ENCODE measurements at regions not wholly inside any gene's neighbourhood (a gene's known extent, or its start where the extent isn't known, plus 50 kb on each side); places are given as distances from the start of the nearest gene placed in this dataset.

DNA sequence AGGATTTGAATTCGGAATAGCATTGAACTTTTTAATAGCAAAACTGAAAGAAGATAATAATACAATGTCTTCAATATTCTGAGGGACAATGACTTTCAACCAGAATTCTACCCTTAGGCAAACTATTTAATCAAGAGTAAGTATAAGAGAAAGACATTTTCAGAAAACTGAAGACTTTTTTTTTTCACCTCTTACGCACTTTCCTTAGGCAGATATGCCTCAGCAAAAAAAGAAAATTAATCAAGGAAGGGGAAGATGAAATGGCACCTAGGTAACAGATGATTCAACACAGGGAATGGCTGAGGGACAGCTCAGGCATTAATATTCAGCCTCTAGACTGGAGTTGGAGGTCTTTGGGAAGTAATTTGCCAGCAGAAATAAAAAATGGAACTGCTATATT is 184.9 kb downstream of the URB2 start:
- Histone ChIP-seq H3K36me3 (no peaks in the 10 kb centered on the region), H3K4me1 (no peaks in the 10 kb centered on the region), H3K4me3 (no peak overlapping the region), H3K27ac (no peak overlapping the region), H3K27me3 (peaks cover 5% of the 10 kb centered on the region), H3K9me3 (peaks cover 13 to 24% of the 10 kb centered on the region in 2 donors)
- in situ Hi-C loops (cut with MboI; ENCODE audit: low pct_ligation_motif_present in 1 of 4, low pct_unique_long_range_greater_than_20kb in 1 of 4, low sequenced_read_pairs in 3 of 4), result no loop called here
- DNase-seq, result no peak
- TF ChIP-seq POLR2A (IDR thresholded peaks at IDR 0.05), result no peak
- no peak for TF ChIP-seq EP300 (IDR thresholded peaks at IDR 0.05; ENCODE audit: low read depth)
- TF ChIP-seq, protein P1, sequence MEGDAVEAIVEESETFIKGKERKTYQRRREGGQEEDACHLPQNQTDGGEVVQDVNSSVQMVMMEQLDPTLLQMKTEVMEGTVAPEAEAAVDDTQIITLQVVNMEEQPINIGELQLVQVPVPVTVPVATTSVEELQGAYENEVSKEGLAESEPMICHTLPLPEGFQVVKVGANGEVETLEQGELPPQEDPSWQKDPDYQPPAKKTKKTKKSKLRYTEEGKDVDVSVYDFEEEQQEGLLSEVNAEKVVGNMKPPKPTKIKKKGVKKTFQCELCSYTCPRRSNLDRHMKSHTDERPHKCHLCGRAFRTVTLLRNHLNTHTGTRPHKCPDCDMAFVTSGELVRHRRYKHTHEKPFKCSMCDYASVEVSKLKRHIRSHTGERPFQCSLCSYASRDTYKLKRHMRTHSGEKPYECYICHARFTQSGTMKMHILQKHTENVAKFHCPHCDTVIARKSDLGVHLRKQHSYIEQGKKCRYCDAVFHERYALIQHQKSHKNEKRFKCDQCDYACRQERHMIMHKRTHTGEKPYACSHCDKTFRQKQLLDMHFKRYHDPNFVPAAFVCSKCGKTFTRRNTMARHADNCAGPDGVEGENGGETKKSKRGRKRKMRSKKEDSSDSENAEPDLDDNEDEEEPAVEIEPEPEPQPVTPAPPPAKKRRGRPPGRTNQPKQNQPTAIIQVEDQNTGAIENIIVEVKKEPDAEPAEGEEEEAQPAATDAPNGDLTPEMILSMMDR (IDR thresholded peaks at IDR 0.05), result no peak
- no peak for TF ChIP-seq POLR2AphosphoS5 (IDR thresholded peaks at IDR 0.05)
- intact Hi-C loops (cut with DNase I; ENCODE audit: low total_unique reads), result no loop called here
- WGBS, 2 donors (ENCODE audit: low coverage in 1 of 2), result 84 to 86% methylated on average over 2 of the region's 2 CpGs

DNA sequence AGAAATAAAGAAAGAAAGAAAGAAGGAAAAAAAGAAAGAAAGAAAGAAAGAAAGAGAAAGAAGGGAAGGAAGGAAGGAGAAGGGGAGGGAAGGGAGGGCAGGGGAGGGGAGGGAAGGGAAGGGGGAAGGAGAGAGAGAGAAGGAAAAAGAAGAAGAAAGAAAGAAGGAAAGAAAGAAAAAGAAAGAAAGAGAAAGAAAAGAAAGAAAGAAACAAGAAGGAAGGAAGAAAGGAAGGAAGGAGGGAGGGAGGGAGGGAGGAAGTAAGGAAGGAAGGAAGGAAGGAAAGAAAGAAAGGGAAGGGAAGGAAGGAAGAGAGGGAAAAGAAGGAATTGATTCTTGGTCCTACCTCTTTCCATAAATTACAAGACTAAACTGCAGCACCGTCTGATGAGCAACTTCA is 186.1 kb downstream of the URB2 start:
- 43 to 68% methylated on average over 1 of the region's 1 CpG for WGBS, 2 donors (ENCODE audit: low coverage in 1 of 2)
- in situ Hi-C loops (cut with MboI; ENCODE audit: low pct_ligation_motif_present in 1 of 4, low pct_unique_long_range_greater_than_20kb in 1 of 4, low sequenced_read_pairs in 3 of 4) (no loop called here), intact Hi-C loops (cut with DNase I; ENCODE audit: low total_unique reads) (no loop called here)
- DNase-seq, result no peak
- no peak overlapping the region for H3K27ac ChIP-seq
- peaks cover 13 to 24% of the 10 kb centered on the region in 2 donors for H3K9me3 ChIP-seq
- H3K4me1 ChIP-seq, result no peaks in the 10 kb centered on the region
- H3K36me3 ChIP-seq, result no peaks in the 10 kb centered on the region
- peaks cover 5% of the 10 kb centered on the region for H3K27me3 ChIP-seq
- TF ChIP-seq POLR2A (IDR thresholded peaks at IDR 0.05) (no peak), EP300 (IDR thresholded peaks at IDR 0.05; ENCODE audit: low read depth) (no peak), POLR2AphosphoS5 (IDR thresholded peaks at IDR 0.05) (no peak)
- TF ChIP-seq, protein P1 (IDR thresholded peaks at IDR 0.05), result no peak
- no peak overlapping the region for H3K4me3 ChIP-seq

DNA sequence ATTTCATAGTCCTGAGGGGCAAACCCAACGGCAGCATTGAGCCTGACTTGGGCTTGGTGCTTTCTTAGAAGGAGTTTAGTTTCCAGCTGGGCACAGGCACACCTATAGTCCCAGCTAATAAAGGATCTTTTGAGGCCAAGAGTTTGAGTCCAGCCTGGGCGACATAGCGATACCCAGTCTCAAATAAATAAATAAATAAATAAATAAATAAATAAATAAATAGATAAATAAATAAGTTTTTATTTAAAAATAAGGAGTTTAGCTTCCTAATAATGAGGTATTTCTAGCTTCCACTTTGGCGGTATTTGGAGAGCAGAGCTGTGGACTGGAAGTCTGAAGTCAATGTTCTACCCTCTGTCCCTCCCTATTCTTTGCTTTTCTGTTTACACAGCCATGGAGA is 186.6 kb downstream of the URB2 start:
- intact Hi-C loops (cut with DNase I; ENCODE audit: low total_unique reads) (no loop called here), in situ Hi-C loops (cut with MboI; ENCODE audit: low pct_ligation_motif_present in 1 of 4, low pct_unique_long_range_greater_than_20kb in 1 of 4, low sequenced_read_pairs in 3 of 4) (no loop called here)
- H3K27ac ChIP-seq, result no peak overlapping the region
- peaks cover 5% of the 10 kb centered on the region for H3K27me3 ChIP-seq
- H3K4me3 ChIP-seq, result no peak overlapping the region
- TF ChIP-seq POLR2A (IDR thresholded peaks at IDR 0.05) (no peak), EP300 (IDR thresholded peaks at IDR 0.05; ENCODE audit: low read depth) (no peak), POLR2AphosphoS5 (IDR thresholded peaks at IDR 0.05) (no peak)
- TF ChIP-seq, protein P1 (IDR thresholded peaks at IDR 0.05), result no peak
- H3K4me1 ChIP-seq, result no peaks in the 10 kb centered on the region
- peaks cover 13 to 24% of the 10 kb centered on the region in 2 donors for H3K9me3 ChIP-seq
- H3K36me3 ChIP-seq, result no peaks in the 10 kb centered on the region
- no peak for DNase-seq
- WGBS, 2 donors (ENCODE audit: low coverage in 1 of 2), result 94 to 95% methylated on average over 4 of the region's 4 CpGs

DNA sequence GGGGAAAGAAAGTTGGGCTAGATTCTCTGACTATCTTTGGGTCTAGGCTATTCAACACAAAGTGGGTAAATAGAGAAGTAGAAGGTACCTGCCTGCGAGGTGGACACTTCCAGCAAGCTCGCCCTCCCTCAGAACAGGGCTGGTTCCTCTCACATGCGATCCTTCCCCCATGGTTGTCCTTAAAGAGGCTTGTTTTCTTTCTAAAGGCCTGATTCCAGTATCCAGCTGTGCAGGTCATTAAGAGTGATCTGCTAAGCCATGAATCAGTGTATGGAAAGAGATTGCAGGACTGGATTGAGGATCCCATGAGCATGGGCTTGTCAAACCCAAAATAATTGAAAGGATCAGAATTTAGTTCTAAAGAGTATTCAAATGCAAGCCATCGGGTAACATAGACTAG is 189.0 kb downstream of the URB2 start:
- 86 to 92% methylated on average over 4 of the region's 4 CpGs for whole genome bisulfite sequencing, 2 donors (ENCODE audit: low coverage in 1 of 2)
- intact Hi-C loops (cut with DNase I; ENCODE audit: low total_unique reads), result no loop called here

GRCh38 chr1:229815961-229816360 is 189.9 kb downstream of the URB2 start:
- no peaks in the 10 kb centered on the region for H3K36me3 ChIP-seq
- no peak overlapping the region for H3K4me3 ChIP-seq
- peaks cover 5% of the 10 kb centered on the region for H3K27me3 ChIP-seq
- intact Hi-C loops (cut with DNase I; ENCODE audit: low total_unique reads), result no loop called here
- no peak overlapping the region for H3K27ac ChIP-seq
- DNase-seq, result no peak
- in situ Hi-C loops (cut with MboI; ENCODE audit: low pct_ligation_motif_present in 1 of 4, low pct_unique_long_range_greater_than_20kb in 1 of 4, low sequenced_read_pairs in 3 of 4), result no loop called here
- 76 to 77% methylated on average over 2 of the region's 2 CpGs for WGBS, 2 donors (ENCODE audit: low coverage in 1 of 2)
- no peaks in the 10 kb centered on the region for H3K4me1 ChIP-seq
- H3K9me3 ChIP-seq, result peaks cover 0 to 4% of the 10 kb centered on the region in 2 donors
- TF ChIP-seq, protein P1 (IDR thresholded peaks at IDR 0.05), result no peak
- no peak for TF ChIP-seq EP300 (IDR thresholded peaks at IDR 0.05; ENCODE audit: low read depth)
- TF ChIP-seq POLR2A (IDR thresholded peaks at IDR 0.05), result no peak
- no peak for TF ChIP-seq POLR2AphosphoS5 (IDR thresholded peaks at IDR 0.05)

More for the DNA sequence above, 189.0 kb downstream of the URB2 start:
- no peaks in the 10 kb centered on the region for H3K4me1 ChIP-seq
- TF ChIP-seq POLR2AphosphoS5 (IDR thresholded peaks at IDR 0.05), result no peak
- TF ChIP-seq EP300 (IDR thresholded peaks at IDR 0.05; ENCODE audit: low read depth), result no peak
- H3K4me3 ChIP-seq, result no peak overlapping the region
- H3K9me3 ChIP-seq, result peaks cover 7 to 13% of the 10 kb centered on the region in 2 donors
- in situ Hi-C loops (cut with MboI; ENCODE audit: low pct_ligation_motif_present in 1 of 4, low pct_unique_long_range_greater_than_20kb in 1 of 4, low sequenced_read_pairs in 3 of 4), result no loop called here
- no peak for DNase-seq
- H3K27me3 ChIP-seq, result peaks cover 5% of the 10 kb centered on the region
- no peaks in the 10 kb centered on the region for H3K36me3 ChIP-seq
- no peak overlapping the region for H3K27ac ChIP-seq
